Thyroid gland (tissue), 4 donors: ENCODE measurements at regions not wholly inside any gene's neighbourhood (a gene's known extent, or its start where the extent isn't known, plus 50 kb on each side); places are given as distances from the start of the nearest gene placed in this dataset.
"Not testable (repeated sequence)": the region's sequence is repeated elsewhere in the genome, so short reads cannot be mapped to it uniquely, and the experiment has no call there.

Source experiments
- DNase-seq, 2 donors: peaks; one replicate each; pipeline ENCODE4 v3.0.0-alpha.2; 2019
- H3K27ac ChIP-seq, 3 donors: fragments of 200-600 bp; sonication (generic); 1 replicate in 2 of 3; 2 replicates in 1 of 3; pipeline ENCODE4 v1.5.1; 2016 to 2019; ENCODE audit warnings: mild to moderate bottlenecking in 1 of 3, moderate library complexity in 1 of 3
- H3K27me3 ChIP-seq: fragments of 200-600 bp; sonication (generic); one replicate; pipeline ENCODE4 v1.5.1; 2019
- H3K36me3 ChIP-seq, 2 donors: fragments of 200-600 bp; sonication (generic); one replicate each; pipeline ENCODE4 v1.5.1; 2016 to 2019
- H3K4me1 ChIP-seq, 2 donors: fragments of 200-600 bp; sonication (generic); one replicate each; pipeline ENCODE4 v1.5.1; 2017 to 2019
- H3K4me3 ChIP-seq, 3 donors: fragments of 200-600 bp; sonication (generic); replicated peaks in 1 of 3; 1 replicate in 2 of 3; 2 replicates in 1 of 3; pipeline ENCODE4 v1.5.1; 2016; ENCODE audit warnings: mild to moderate bottlenecking in 1 of 3
- H3K9me3 ChIP-seq: fragments of 200-600 bp; sonication (generic); one replicate; pipeline ENCODE4 v1.5.1; 2017
- POLR2A ChIP-seq, 2 donors: fragments of 450-650 bp; IDR thresholded peaks; one replicate each; pipeline ENCODE4 v1.6.1; 2017; ENCODE audit warnings: antibody characterized with exemption in 2 of 2, mild to moderate bottlenecking in 2 of 2, moderate library complexity in 1 of 2
- WGBS, 2 donors: methylation state at CpG; one replicate each; pipeline ENCODE4 v1.1.5; 2017; 5-methylcytosine and 5-hydroxymethylcytosine counted together
- intact Hi-C: fragments of 100-400 bp; cut with DNase I; formaldehyde crosslinking; loops from one replicate; pipeline ENCODE4 v1.15.1; 2023
- TF ChIP-seq, protein P1 (sequence below), 6 experiments: fragments of 200-600 bp in 3 of 6; fragments of 450-650 bp in 3 of 6; sonication (generic) in 3 of 6; IDR thresholded peaks; one replicate each; pipeline ENCODE4 v1.5.1; 2016 to 2019; ENCODE audit warnings: antibody characterized with exemption in 6 of 6, mild to moderate bottlenecking in 2 of 6, inconsistent platforms in 1 of 6, moderate library complexity in 1 of 6

DNA sequence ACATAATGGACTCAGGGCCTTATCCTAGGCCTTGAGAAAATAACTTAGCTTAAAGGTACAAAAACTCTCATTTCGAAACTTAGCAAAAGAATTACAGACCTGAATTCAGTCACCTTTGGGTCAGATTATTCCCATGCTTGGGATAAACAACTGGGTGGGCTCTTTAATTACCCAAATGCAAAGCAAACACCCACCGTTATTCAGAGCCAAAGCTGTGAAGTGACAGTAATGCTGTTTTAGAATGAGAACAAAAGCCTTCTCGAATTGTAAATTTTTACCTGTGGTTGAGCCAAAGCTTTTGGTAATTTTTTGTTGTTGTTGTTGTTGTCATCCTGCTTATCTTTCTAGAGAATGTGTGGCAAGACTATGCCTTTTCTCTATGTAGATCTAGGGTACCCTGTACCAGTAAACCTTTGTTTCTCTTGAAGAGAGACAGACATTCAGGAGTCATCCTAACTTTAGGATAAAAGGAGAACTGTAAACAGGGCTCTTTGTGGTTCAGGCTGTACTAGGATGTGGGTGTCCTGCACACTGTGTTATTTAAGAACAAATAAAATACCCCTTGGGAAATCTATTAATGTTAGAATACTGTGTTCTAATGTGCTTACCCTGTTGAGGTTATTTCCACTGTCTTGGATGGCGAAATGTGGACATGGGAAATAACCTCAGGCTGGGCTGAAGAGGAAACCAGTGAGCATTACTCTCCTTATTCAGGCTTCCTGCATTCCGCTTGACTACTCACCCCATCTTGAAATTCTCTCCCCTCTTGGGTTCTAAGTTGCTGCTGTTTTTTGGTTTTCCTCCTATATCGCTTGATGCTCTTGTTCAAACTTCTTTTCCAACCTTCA lies 480.7 kb downstream of the CD83 start:
- Histone ChIP-seq H3K27me3 (no peaks in the 10 kb centered on the region), H3K4me3 (no peak overlapping the region), H3K36me3 (no peaks in the 10 kb centered on the region), H3K27ac (no peak overlapping the region), H3K9me3 (no peaks in the 10 kb centered on the region), H3K4me1 (no peaks in the 10 kb centered on the region)
- WGBS, 2 donors: 83 to 90% methylated on average over 6 of the region's 6 CpGs
- no peak for DNase-seq
- TF ChIP-seq, protein P1, sequence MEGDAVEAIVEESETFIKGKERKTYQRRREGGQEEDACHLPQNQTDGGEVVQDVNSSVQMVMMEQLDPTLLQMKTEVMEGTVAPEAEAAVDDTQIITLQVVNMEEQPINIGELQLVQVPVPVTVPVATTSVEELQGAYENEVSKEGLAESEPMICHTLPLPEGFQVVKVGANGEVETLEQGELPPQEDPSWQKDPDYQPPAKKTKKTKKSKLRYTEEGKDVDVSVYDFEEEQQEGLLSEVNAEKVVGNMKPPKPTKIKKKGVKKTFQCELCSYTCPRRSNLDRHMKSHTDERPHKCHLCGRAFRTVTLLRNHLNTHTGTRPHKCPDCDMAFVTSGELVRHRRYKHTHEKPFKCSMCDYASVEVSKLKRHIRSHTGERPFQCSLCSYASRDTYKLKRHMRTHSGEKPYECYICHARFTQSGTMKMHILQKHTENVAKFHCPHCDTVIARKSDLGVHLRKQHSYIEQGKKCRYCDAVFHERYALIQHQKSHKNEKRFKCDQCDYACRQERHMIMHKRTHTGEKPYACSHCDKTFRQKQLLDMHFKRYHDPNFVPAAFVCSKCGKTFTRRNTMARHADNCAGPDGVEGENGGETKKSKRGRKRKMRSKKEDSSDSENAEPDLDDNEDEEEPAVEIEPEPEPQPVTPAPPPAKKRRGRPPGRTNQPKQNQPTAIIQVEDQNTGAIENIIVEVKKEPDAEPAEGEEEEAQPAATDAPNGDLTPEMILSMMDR (IDR thresholded peaks at IDR 0.05): no peak
- TF ChIP-seq POLR2A (IDR thresholded peaks at IDR 0.05): no peak
- intact Hi-C loops: no loop called here

DNA sequence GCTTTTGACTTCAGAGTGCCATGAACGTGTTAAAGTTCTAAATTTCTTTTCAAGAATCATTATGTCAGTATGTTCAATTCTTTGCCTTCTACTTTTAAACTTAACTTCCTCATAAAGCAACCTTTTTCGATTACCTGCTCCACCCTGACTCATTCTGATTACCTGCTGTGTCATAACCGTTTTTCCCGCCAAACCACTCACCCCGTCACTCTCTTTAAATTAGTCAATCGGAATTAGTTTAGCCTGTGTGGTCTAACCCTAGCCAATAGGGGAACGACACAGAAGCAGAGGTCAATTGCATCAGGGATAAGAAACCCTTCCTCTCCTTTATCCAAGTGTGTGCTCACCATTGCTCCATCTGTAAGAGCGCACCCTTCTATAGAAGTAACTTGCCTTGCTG lies 482.7 kb downstream of the CD83 start:
- DNase-seq, intact Hi-C loops: not testable (repeated sequence)
- 95 to 97% methylated on average over 8 of the region's 8 CpGs for WGBS, 2 donors

DNA sequence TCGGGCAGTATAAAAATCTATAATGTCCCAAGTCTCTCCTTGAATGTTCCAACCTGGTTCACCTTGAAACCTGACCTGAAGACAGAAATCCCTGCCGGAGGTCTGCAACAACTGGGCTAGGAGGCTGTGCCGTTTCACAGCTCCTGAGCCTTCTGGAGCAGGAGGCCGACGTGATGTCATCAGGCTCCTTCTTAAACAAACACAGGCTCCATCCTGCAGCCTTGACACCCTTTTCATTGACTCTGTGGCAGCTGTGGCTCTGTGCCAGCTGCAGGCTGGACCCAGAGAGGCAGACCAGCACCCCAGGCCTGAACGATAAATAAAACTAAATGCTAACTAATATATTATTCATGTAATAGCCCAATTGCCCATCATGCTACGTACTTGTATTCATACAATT lies 483.9 kb downstream of the CD83 start:
- TF ChIP-seq POLR2A (IDR thresholded peaks at IDR 0.05): no peak
- TF ChIP-seq, protein P1 (IDR thresholded peaks at IDR 0.05): no peak
- H3K27me3 ChIP-seq: no peaks in the 10 kb centered on the region
- H3K4me1 ChIP-seq: no peaks in the 10 kb centered on the region
- no peaks in the 10 kb centered on the region for H3K9me3 ChIP-seq
- H3K4me3 ChIP-seq: no peak overlapping the region
- H3K36me3 ChIP-seq: no peaks in the 10 kb centered on the region
- intact Hi-C loops: no loop called here
- 57 to 66% methylated on average over 7 of the region's 7 CpGs for WGBS, 2 donors
- H3K27ac ChIP-seq: no peak overlapping the region
- DNase-seq: no peak

More for the DNA sequence above, 482.7 kb downstream of the CD83 start:
- H3K27me3 ChIP-seq, H3K4me1 ChIP-seq, H3K9me3 ChIP-seq, H3K4me3 ChIP-seq, H3K27ac ChIP-seq, H3K36me3 ChIP-seq: not testable (repeated sequence)

DNA sequence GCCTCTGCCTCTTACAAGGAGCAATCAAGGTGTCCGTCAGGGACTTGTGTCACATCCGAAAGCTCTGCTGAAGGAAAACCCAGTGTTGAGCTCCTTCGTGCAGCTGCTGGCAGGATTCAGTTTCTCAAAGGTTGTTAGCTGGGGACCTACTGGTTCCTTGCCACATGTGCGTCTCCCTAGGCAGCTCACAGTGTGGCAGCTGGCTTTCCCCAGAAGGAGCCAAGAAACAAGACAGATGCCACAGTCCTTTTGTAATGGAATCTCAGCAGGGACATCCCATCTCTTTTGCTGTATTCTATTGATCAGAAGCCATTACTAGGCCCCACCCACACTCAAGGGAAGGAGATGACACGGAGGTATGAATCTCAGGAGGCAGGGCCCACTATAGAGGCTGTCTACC lies 488.8 kb downstream of the CD83 start:
- intact Hi-C loops: no loop called here
- Histone ChIP-seq H3K9me3 (no peaks in the 10 kb centered on the region), H3K36me3 (no peaks in the 10 kb centered on the region), H3K27ac (no peak overlapping the region), H3K4me1 (no peaks in the 10 kb centered on the region), H3K4me3 (no peak overlapping the region), H3K27me3 (no peaks in the 10 kb centered on the region)
- no peak for DNase-seq
- 95 to 98% methylated on average over 4 to 5 of the region's 5 CpGs for WGBS, 2 donors
- no peak for TF ChIP-seq POLR2A (IDR thresholded peaks at IDR 0.05)
- TF ChIP-seq, protein P1 (IDR thresholded peaks at IDR 0.05): no peak

DNA sequence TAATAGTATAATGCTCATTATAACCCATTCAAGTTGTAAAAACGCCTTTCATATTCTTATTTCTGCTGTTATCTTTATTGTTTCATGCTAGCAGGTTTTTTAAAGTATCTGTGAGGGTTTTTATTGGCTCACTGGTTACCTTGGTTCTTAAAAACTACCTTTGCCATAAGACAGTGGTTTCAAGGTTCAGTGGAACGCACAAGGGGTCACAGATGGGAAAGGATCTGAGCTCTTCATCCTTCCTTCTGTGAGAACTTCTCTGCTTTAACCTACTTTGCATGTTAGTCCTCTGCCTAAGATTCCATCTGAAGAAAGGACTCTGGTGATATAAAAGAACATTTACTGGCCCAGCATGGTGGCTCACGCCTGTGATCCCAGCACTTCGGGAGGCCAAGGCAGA lies 492.6 kb downstream of the CD83 start:
- no peak for DNase-seq
- no peaks in the 10 kb centered on the region for H3K27me3 ChIP-seq
- no peak overlapping the region for H3K27ac ChIP-seq
- TF ChIP-seq, protein P1 (IDR thresholded peaks at IDR 0.05): no peak
- no peak for TF ChIP-seq POLR2A (IDR thresholded peaks at IDR 0.05)
- H3K4me3 ChIP-seq: no peak overlapping the region
- WGBS, 2 donors: 91 to 96% methylated on average over 4 of the region's 4 CpGs
- intact Hi-C loops: no loop called here
- H3K4me1 ChIP-seq: no peaks in the 10 kb centered on the region
- H3K36me3 ChIP-seq: no peaks in the 10 kb centered on the region
- no peaks in the 10 kb centered on the region for H3K9me3 ChIP-seq
